Stomach (tissue), 4 donors: ENCODE measurements at regions not wholly inside any gene's neighbourhood (a gene's known extent, or its start where the extent isn't known, plus 50 kb on each side); places are given as distances from the start of the nearest gene placed in this dataset.

Experiments
- CTCF ChIP-seq, 7 experiments: fragments of 450-650 bp in 4 of 7; fragments of 200-600 bp in 3 of 7; sonication (generic) in 3 of 7; IDR thresholded peaks; one replicate each; pipeline ENCODE4 v1.5.1; 2016 to 2019; ENCODE audit warnings: antibody characterized with exemption in 7 of 7, control low read depth in 2 of 7, mild to moderate bottlenecking in 1 of 7
- POLR2AphosphoS5 ChIP-seq, 3 donors: sonication (generic); formaldehyde crosslinking; IDR thresholded peaks; one replicate each; pipeline ENCODE4 v1.6.1; 2016; ENCODE audit warnings: antibody characterized with exemption in 3 of 3

- TF ChIP-seq CTCF (IDR thresholded peaks at IDR 0.05): no peak
- TF ChIP-seq POLR2AphosphoS5 (IDR thresholded peaks at IDR 0.05): no peak
Measured at GRCh38 chr20:24136659-24137246, 148.2 kb upstream of the GGTLC1 start.
